HG03520 (cell line): ENCODE measurements at regions not wholly inside any gene's neighbourhood (a gene's known extent, or its start where the extent isn't known, plus 50 kb on each side); places are given as distances from the start of the nearest gene placed in this dataset.

ENCODE experiments used
- ATAC-seq: cut with Tn5 transposase; IDR thresholded peaks from one replicate; pipeline ENCODE4 v1.9.1; 2021; ENCODE audit warnings: mild to moderate bottlenecking, moderate library complexity; ENCODE audit not compliant: unreplicated experiment

- ATAC-seq = no peak
Measured at GRCh38 chr13:73492811-73493210, 434.0 kb downstream of the KLF5 start.

- ATAC-seq = no peak
Measured at GRCh38 chr13:73482556-73482955, 423.8 kb downstream of the KLF5 start.

DNA sequence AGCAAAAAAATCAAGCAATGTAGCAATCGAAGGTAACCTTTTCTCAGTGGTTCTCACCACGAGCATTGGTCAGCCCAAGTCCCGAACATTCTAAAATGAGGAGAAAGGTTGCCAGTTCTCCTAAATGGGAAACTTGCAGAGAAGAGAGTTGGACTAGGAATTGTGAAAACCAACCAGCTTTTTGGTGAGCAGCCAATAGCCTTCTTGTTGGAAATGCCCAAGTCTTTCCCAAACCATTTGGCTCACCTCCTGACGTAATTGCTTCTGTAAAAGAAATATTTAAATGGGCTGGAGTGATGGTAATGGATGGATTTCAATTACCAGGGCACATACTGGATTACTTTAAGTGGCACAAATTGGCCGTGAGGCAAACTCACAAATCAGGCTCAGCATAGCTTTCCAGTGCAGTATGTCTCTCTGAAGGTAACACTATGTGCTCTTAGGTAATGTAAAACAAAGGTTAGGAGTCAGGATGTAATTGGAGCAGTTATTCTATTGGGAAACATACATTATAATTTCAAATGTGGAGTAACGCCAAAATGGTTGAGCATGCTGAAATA lies 423.2 kb downstream of the KLF5 start:
- no peak for ATAC-seq

- ATAC-seq = no peak
Measured at GRCh38 chr13:73480779-73481559, 422.2 kb downstream of the KLF5 start.

- no peak for ATAC-seq
Measured at GRCh38 chr13:73479856-73480255, 421.1 kb downstream of the KLF5 start.

- no peak for ATAC-seq
Measured at GRCh38 chr13:73479351-73479750, 420.5 kb downstream of the KLF5 start.

DNA sequence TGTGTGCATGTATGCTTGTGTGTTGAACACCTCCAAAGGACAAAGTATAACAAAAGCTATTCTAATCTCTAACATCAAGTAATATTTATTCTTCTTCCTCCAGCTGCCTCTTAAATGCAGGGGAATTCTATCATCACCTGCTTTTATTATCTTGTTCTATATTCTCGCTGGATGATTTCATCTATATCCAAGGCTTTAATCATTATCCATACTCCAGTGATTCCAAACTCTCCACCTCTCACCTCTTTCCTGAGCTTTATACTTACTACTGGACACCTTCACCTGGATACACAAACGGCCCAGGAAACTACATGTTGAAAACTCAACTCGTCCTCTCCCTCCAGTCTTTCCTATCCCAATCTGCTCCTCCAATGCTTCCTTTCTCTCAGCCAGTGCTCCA lies 418.6 kb downstream of the KLF5 start:
- ATAC-seq = no peak

GRCh38 chr13:73473016-73473415 lies 414.2 kb downstream of the KLF5 start:
- no peak for ATAC-seq

DNA sequence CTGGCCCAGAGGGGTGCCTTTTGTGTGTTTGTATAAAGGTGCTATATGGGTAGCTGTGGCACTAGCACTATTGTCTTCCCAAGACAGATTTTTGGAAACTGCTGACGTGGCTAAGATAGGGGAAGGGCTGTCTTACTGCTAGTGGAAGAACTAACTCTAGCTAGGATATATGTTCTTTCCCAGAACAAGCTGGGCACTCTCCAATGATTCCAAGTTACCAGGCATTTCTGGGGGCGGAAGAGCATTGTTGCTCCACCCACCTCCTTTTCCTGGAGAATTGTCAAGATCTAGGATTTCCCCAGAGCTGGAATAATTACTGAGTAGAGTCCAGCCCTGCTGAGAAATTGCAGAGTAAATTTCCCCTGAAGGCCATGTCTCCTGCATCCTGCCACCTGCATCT lies 408.3 kb downstream of the KLF5 start:
- ATAC-seq = no peak

- ATAC-seq = no peak
Measured at GRCh38 chr13:73466561-73466960, 407.8 kb downstream of the KLF5 start.

- ATAC-seq = no peak
Measured at GRCh38 chr13:73465617-73465971, 406.8 kb downstream of the KLF5 start.

DNA sequence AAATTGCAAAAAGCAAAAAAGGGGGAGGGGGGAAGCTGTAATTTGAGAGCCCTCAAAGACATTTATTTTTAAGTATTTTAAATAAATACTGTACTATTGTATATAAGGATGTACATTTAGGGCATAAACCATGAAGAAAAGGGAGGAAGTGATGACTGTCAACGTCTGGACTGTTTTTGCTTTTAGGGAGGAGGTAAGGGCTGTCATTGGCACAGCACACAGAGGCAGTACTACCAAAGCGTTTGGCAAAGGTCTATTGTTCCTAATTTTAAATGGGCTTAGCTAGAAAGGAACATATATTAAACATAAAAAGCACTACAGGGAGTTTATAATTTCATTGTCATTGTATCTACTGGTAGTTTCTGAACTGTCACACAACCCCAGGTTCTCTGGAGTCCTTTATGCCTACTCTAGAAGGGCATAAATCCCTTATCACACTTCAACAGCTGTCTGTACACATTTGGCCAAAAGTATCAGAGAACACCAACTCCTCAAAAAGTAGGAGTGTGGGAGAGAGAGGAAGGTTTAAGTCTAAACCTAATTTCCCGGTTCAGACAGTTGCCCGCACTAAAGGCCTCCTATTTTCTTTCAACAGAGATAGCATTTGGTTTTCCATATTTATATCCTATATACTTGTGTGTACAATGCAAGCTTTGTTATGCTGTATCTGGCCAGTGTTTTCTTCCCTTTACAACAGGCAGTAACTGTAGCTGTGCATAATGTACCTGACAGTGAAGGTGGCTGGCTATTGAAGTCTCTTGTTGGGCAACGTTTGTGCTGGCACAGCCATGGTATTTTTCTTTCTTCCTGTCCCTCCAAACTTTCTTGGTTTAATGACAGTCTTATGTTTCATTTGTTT lies 406.2 kb downstream of the KLF5 start:
- ATAC-seq = no peak

DNA sequence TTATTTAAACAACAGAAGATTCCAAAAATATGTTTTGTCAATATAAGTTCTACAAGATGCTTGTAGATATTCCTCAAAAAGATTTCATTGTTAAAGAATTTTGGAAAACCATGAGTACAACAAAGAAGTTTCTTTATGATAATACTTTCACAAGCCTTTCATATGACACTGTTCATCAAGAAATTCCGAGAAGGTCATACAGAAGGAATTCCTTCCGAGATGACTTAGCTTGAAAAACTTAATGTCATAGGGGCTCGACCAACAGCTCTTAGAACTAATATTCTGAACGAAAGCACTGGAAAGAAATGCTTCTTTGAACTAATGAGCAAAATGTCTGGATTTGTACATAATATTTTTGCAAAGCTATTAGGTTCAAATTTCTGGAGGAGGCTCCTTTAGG lies 403.4 kb downstream of the KLF5 start:
- ATAC-seq = no peak

- ATAC-seq = no peak
Measured at GRCh38 chr13:73451221-73452029, 392.6 kb downstream of the KLF5 start.

DNA sequence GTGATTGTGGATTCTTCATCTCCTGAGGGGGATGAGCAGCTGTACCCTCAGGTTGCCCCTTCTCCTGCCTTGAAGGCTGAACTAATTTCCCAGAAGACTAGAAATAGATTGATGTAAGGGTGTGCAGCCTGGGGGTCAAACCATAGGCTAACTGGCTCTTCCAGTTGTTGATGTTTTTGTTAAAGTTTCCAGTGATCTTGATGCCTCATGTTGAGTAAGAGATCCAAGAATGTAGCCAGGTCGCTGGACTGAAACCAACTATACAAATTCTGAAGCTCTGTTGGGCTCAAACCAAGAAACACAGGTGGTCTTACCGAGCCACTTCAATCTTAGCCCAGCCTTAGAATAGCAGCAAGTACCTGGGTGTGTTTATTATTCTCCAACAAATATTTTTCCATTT lies 391.8 kb downstream of the KLF5 start:
- no peak for ATAC-seq

- no peak for ATAC-seq
Measured at GRCh38 chr13:73449252-73449651, 390.4 kb downstream of the KLF5 start.

DNA sequence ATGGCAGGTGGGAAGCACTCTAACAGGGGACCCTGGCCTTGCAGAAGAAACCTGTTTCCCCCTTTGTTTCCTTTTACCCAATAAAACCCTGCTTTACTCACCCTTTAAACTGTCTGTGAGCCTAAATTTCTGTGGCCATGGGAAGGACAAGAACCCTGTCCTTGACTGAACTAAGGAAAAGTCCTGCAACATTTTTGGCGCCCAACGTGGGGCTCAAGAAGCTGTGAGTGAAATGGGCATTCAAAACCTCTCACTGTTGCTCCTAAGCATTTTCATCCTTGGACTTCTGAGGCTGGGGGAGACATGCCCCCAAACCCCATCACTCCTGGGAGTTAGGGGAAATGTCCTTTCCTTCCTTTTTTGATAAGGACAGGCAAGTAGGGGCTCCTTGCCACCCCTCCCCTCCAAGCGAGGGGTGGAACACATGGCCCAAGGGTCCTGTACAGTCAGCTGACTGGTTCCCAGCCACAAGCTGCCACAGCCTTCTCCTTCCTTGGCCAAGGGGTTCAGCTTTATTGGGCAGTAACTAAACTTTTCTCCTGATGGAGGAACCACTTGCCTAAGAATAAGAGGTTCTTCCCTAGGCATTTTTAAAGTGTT lies 381.6 kb downstream of the KLF5 start:
- ATAC-seq = no peak

DNA sequence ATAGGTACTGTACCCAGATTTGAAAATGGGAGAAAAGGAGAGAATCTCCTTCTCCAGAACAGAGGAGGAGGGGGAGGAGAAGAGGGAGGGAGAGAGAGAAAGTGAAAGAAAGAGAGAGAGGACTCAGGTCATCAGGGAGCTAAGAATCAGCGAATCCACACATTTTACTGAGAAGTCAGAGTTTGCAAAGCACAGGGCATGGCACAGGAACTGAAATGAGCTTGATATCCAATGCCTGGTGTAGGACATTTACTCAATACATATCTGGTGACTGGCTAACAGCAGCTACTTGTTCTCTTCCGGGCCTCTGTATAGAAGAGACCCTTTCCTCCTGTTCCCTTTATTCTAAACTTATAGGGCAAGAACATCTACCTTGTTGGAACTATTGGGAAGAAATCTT lies 375.1 kb downstream of the KLF5 start:
- no peak for ATAC-seq

GRCh38 chr13:73433458-73433857 lies 374.7 kb downstream of the KLF5 start:
- no peak for ATAC-seq

DNA sequence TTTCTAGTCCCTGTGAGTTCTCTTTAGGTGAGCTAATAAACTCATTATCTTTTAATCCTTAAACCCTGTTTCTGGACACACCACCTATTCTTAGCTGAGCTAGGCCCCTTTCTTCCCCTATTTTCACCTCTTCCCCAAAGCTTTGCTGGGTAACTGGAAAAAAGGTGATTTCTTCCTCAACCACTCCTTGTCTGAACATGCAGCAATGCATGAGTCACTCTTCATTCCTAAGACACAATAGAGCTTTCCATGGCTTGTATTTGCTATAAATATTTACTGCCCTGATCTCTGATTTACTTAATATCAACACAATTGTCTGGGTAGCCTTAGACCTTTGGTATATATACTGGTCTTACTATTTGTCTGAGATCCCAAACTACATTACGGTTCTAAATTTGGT lies 370.9 kb downstream of the KLF5 start:
- no peak for ATAC-seq

DNA sequence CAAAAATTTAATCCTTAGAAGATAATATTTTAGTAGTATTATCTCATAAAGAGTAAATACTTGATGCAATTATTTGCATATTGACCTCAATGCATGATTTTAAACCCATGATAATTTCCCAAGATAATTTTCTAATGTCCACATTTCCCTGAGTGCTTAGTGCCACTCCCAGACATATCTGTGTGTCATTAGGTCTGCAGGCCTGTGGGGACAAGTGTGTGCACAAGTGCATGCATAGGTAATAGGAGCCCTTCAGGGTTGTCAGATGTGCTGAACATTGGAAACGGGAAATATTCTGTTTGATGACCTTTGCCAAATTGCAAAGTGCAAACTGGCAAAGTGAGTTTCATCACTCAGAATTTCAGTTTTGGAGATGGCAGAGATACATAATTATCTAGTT lies 369.9 kb downstream of the KLF5 start:
- ATAC-seq = no peak
